ENCODE measurements at regions not wholly inside any gene's neighbourhood (a gene's known extent, or its start where the extent isn't known, plus 50 kb on each side); places are given as distances from the start of the nearest gene placed in this dataset.

DNA sequence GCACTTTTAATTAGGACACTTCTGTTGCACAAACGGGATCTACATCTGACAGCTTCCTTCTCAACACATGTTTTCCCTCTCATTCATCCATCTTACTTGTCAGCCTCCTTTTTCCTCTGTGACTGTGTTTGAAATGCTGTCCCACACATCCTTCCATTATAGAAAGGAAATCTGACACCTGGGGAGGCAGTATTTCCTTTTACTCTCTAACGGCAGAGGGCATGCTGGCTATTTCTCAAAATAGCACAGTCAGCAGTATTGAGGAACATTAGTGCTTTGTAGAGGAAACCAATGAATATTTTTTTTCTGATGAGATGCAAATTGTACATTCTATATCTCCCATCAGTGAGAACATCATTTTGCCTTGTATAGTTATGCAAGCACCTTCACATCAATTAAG, 668.7 kb downstream of the SLC4A3 start:
- DNase-seq (ENCODE audit: low spot score, unreplicated experiment): no peak
- H3K27me3 Mint-ChIP-seq: no peaks in the 10 kb centered on the region
- TF ChIP-seq, protein P1, sequence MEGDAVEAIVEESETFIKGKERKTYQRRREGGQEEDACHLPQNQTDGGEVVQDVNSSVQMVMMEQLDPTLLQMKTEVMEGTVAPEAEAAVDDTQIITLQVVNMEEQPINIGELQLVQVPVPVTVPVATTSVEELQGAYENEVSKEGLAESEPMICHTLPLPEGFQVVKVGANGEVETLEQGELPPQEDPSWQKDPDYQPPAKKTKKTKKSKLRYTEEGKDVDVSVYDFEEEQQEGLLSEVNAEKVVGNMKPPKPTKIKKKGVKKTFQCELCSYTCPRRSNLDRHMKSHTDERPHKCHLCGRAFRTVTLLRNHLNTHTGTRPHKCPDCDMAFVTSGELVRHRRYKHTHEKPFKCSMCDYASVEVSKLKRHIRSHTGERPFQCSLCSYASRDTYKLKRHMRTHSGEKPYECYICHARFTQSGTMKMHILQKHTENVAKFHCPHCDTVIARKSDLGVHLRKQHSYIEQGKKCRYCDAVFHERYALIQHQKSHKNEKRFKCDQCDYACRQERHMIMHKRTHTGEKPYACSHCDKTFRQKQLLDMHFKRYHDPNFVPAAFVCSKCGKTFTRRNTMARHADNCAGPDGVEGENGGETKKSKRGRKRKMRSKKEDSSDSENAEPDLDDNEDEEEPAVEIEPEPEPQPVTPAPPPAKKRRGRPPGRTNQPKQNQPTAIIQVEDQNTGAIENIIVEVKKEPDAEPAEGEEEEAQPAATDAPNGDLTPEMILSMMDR (IDR thresholded peaks at IDR 0.05; ENCODE audit: unreplicated experiment): peak; percentile 24

DNA sequence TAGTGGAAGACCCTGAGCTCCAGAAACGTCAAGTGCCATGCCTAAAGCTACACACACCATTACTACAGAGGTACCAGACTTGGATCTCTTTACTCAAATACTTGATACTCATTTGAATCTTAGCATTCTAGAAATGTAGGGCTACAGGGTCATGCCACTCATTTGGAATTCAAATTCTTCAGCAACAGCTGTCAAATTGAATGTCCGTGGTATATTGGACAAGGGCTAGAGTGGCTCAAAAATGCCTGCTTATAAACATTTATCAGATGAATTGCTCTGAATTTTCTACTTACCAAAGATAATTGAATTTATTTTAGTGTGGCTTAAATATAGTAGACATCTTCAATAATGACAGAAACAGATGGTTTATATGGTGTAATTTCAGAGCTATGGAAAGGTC, 669.7 kb downstream of the SLC4A3 start:
- no peaks in the 10 kb centered on the region for H3K36me3 Mint-ChIP-seq (ENCODE audit: insufficient read depth)
- H3K9me3 Mint-ChIP-seq (ENCODE audit: low read depth): peaks cover 3% of the 10 kb centered on the region
- H3K4me1 Mint-ChIP-seq (ENCODE audit: low read depth): peaks cover 24% of the 10 kb centered on the region
- no peak overlapping the region for H3K27ac Mint-ChIP-seq
- TF ChIP-seq, protein P1 (IDR thresholded peaks at IDR 0.05; ENCODE audit: unreplicated experiment): no peak
- no peak for DNase-seq (ENCODE audit: low spot score, unreplicated experiment)
- no peaks in the 10 kb centered on the region for H3K27me3 Mint-ChIP-seq
- H3K4me3 Mint-ChIP-seq (ENCODE audit: low read depth): no peak overlapping the region

More for the DNA sequence above, 668.7 kb downstream of the SLC4A3 start:
- Mint-ChIP-seq H3K27ac (no peak overlapping the region), H3K9me3 (ENCODE audit: low read depth) (peaks cover 3% of the 10 kb centered on the region), H3K36me3 (ENCODE audit: insufficient read depth) (no peaks in the 10 kb centered on the region), H3K4me3 (ENCODE audit: low read depth) (no peak overlapping the region), H3K4me1 (ENCODE audit: low read depth) (peaks cover 24% of the 10 kb centered on the region)

DNA sequence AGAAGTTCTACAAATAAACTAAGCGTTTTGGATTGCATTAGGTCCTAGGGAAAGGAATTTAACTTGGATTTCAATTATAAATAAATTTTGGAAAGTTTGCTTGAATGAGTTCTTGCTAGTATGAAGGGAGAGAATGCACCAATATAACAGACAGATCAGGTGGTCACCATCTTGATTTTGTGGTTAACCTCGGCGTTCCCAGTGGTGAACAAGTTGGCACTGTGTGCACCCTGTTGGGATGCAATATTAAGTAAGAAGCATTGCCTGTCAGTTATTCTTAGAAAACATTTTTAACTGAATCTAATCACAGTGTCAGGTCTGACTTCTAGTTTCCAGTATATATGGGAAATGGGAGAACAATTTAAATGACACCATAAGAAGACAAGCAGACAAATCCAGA, 673.4 kb downstream of the SLC4A3 start:
- H3K36me3 Mint-ChIP-seq (ENCODE audit: insufficient read depth): no peaks in the 10 kb centered on the region
- no peak overlapping the region for H3K27ac Mint-ChIP-seq
- H3K9me3 Mint-ChIP-seq (ENCODE audit: low read depth): no peaks in the 10 kb centered on the region

DNA sequence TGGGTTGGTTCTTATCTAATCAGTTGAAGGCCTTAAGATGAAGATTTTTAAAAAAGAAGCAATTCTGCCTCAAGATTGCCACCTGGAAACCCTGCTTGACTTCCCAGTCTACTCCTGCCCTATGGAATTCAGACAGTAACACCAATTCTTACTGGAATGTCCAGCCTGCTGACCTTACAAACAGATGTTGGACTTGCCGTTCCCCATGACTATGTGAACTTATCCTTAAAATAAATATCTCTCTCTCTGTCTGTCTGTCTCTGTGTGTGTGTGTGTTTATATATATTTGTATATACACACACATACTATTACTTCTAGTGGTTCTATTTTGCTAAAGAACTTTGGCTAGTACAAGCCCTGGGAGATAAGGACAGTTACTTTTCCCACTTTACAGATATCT, 675.3 kb downstream of the SLC4A3 start:
- Mint-ChIP-seq H3K4me3 (ENCODE audit: low read depth) (no peak overlapping the region), H3K27me3 (peaks cover 6% of the 10 kb centered on the region), H3K36me3 (ENCODE audit: insufficient read depth) (no peaks in the 10 kb centered on the region), H3K9me3 (ENCODE audit: low read depth) (no peaks in the 10 kb centered on the region), H3K4me1 (ENCODE audit: low read depth) (peaks cover 9% of the 10 kb centered on the region), H3K27ac (no peak overlapping the region)
- TF ChIP-seq, protein P1 (IDR thresholded peaks at IDR 0.05; ENCODE audit: unreplicated experiment): no peak
- no peak for DNase-seq (ENCODE audit: low spot score, unreplicated experiment)

More for the DNA sequence above, 673.4 kb downstream of the SLC4A3 start:
- TF ChIP-seq, protein P1 (IDR thresholded peaks at IDR 0.05; ENCODE audit: unreplicated experiment): no peak
- no peak for DNase-seq (ENCODE audit: low spot score, unreplicated experiment)
- H3K27me3 Mint-ChIP-seq: peaks cover 6% of the 10 kb centered on the region
- H3K4me3 Mint-ChIP-seq (ENCODE audit: low read depth): no peak overlapping the region
- H3K4me1 Mint-ChIP-seq (ENCODE audit: low read depth): peaks cover 19% of the 10 kb centered on the region

DNA sequence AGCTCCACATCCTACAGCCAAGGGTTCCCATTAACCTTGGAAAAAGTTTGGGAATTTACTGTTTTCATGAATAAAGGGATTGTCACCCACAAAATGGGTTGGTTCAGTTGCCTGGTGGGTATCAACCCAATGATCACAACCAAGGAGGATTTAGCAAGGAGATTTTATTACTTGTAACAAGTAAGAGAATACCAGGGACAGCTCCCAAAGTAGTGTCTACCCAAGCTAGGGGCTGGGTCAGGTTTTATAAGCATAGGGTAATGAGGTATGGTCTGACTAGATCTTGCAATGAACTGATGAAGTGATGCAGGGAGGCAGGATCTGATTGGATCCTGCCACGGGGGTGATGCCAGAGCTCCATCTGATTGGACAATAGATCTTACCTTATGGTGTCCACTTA, 681.8 kb downstream of the SLC4A3 start:
- Mint-ChIP-seq H3K27ac (no peak overlapping the region), H3K9me3 (ENCODE audit: low read depth) (no peaks in the 10 kb centered on the region), H3K4me3 (ENCODE audit: low read depth) (no peak overlapping the region), H3K4me1 (ENCODE audit: low read depth) (no peaks in the 10 kb centered on the region), H3K27me3 (peaks cover 6% of the 10 kb centered on the region), H3K36me3 (ENCODE audit: insufficient read depth) (no peaks in the 10 kb centered on the region)
- TF ChIP-seq, protein P1 (IDR thresholded peaks at IDR 0.05; ENCODE audit: unreplicated experiment): no peak
- DNase-seq (ENCODE audit: low spot score, unreplicated experiment): no peak
